ENCODE measurements at regions not wholly inside any gene's neighbourhood (a gene's known extent, or its start where the extent isn't known, plus 50 kb on each side); places are given as distances from the start of the nearest gene placed in this dataset.
"Not testable (repeated sequence)": the region's sequence is repeated elsewhere in the genome, so short reads cannot be mapped to it uniquely, and the experiment has no call there.

DNA sequence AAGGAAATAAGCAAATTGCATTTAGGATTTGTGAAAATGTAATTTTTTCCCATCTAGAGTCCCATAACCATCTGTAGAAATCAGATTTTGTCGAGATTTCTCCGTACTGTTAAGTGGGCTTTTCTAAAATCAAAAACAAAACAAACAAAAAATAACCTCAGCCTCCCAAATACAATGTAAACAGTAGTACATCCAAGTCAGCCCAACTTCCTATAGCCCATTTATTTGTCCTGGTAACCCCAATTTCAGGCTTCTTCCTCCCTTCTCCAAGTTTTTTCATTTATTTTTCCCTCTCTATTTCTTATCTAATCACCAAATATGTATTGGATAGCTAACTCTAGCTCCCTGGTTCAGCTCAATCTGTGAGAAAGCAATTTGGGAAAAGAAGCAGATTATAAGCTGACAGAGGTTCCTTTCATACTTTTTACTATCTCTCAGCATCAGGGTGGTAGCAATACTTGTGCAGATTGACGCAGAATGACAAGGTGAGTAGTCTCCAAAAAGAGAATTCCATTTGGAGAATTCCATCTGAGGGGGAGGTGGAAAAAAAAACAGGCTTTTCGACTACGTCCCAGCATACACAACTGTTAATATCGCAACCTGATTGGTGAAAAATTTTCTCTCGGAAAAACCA is 132.6 kb upstream of the BTN3A2 start:
- in situ Hi-C loops (cut with HindIII; ENCODE audit: low sequenced_read_pairs): no loop called here

DNA sequence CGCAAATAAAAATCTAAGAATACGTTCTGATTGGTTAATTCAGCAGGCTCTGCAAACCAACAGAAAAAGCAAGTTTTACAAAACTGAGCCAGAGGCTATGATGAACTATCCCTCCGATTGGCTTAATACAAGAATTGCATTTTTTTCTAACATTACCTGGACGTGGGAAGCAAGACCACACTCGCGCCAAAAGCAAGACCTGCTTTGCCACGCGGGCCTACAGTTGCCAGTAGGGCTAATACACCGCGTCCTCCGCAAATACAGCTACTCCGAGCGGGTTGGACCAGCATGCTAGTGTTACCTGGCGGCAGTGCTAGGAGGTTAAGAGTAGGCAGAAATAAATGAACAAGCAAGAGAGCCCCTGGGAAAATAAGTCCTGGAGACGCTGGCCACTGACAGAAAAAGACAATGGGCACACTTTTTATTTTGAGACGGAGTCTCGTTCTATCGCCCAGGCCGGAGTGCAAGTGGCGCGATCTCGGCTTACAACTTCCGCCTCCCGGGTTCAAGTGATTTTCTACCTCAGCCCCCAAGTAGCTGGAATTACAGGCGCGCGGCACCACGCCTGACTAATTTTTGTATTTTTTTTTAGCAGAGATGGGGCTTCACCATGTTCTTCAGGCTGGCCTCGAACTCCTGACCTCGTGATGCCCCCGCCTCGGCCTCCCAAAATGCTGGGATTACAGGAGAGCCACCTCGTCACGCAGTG is 131.9 kb upstream of the BTN3A2 start:
- in situ Hi-C loops (cut with HindIII; ENCODE audit: low sequenced_read_pairs): no loop called here

DNA sequence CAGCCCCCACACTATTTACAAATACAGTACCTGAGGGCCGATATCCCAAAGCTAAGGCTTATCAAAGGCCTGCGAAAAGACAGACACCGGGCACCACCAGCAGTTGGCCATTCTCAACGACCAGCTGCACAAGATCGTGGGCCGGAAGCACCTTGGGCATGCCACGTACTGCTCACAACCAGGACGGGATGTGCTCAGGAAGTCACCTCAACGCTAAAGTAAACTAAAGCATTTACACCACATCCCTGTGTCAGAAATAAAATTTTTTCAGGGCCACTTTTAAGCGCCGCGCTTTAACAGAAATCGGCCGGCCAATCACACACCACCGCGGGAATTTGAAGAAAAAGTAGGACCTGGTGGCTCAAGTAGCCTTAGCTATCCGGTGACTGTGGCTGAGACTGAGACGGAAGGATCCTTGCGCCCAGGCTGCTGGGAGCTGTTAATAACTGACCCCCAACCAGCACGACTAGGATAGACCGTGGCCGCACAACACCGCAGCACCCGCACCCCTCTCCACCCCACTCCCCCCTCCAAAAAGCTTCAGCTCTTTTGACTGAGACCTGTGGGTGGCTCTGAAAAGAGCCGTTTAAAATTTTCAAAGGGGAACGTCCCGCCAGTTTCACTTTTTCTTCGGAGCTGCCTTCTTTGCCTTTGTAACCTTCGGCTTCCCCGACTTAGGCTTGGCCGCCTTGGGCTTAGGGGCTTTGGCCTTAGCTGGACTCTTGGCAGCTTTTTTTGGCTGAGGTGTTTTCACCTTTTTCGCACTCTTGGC is 131.2 kb upstream of the BTN3A2 start:
- in situ Hi-C loops (cut with HindIII; ENCODE audit: low sequenced_read_pairs): no loop called here

DNA sequence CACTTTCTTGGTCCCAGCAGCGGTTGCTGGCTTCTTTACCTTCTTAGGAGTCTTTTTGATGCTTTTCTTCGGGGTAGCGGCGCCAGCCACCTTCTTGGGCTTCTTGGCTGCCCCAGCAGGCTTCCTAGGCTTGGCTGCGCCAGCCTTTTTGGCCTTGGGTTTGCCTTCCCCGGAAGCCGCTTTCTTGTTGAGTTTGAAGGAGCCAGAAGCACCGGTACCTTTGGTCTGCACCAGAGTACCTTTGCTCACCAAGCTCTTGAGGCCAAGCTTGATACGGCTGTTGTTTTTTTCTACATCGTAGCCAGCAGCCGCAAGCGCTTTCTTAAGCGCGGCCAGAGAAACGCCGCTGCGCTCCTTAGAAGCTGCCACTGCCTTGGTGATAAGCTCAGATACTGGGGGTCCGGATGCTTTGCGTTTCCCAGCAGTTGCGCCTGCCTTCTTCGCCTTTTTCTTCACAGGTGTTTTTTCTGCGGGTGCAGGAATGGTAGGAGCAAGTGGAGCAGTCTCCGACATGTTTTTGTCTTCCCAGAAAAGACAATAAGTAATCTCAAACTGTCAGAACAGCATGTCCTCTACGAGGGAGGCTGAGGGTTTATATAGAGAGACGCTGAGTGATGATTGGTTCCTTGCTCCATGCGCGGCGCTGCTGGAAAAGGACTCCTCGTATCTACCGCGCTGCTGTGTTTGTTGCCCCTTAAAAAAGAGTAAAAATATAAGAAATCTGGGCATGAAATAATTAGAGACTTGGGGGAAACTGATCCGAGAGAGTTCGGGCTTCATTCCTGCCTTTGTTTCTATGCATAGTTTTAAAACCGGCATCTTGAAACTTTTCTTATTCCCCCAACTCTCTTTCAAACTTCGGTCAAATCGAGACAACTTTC is 130.3 kb upstream of the BTN3A2 start:
- in situ Hi-C loops (cut with HindIII; ENCODE audit: low sequenced_read_pairs): no loop called here

DNA sequence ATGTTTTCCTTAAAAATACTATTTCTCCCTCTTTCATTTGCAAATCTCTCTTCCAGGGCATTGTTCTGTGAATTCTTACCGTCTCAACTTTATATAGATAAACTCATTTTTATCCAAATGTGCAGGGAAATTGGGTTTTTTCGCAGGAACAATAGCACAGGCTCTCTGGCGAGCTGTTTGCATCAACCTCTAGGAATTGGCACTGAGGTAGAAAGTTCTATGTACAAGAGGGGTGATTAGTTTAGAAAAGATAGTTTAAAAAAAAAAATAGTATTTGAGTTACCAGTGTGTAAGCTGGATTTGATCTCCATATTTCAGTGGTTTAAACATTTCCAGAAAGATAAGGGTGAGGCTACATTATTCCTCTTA is 129.7 kb upstream of the BTN3A2 start:
- in situ Hi-C loops (cut with HindIII; ENCODE audit: low sequenced_read_pairs): no loop called here

DNA sequence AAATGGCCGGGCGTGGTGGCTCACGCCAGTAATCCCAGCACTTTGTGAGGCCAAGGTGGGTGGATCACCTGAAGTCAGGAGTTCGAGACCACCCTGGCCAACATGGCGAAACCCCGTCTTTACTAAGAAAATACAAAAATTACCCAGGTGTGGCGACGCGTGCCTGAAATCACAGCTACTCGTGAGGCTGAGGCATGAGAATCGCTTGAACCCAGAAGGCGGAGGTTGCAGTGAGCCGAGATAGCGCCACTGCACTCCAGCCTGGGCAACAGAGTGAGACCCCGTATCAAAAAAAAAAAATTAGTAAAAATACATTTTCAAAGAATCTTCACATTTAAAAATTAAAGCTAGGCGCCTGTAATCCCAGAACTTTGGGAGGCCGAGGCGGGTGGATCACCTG is 125.6 kb upstream of the BTN3A2 start:
- in situ Hi-C loops (cut with HindIII; ENCODE audit: low sequenced_read_pairs): not testable (repeated sequence)

DNA sequence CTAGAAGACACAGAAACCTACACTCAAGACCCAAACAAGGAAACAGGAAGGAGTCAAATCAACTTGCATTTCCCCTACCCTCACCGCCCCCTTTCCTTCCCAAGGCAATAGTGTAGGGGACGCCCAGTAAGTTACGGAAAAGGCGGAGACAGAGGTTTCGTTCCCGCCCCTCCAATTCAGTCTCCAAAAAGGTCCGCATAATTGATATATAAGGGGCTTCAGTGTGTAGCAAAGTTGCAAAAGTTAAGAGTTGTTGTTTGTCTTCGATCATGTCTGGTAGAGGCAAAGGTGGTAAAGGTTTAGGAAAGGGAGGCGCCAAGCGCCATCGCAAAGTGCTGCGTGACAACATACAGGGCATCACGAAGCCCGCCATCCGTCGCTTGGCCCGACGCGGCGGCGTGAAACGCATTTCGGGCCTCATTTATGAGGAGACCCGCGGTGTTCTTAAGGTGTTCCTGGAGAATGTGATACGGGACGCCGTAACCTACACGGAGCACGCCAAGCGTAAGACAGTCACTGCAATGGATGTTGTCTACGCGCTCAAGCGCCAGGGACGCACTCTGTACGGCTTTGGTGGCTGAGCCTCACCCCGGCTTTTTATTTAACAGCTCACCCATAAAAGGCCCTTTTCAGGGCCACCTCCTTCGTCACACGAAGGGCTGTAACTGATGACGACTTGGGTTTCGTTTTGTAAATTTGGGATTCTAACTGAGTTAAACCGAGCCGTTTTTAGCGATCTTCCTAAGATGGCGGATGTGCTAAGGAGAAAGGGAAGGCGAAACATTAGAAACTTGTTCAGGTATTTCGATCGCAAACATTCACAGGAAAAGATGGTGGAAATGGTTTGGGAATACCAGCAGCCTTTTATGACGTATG is 124.6 kb upstream of the BTN3A2 start:
- in situ Hi-C loops (cut with HindIII; ENCODE audit: low sequenced_read_pairs): no loop called here

DNA sequence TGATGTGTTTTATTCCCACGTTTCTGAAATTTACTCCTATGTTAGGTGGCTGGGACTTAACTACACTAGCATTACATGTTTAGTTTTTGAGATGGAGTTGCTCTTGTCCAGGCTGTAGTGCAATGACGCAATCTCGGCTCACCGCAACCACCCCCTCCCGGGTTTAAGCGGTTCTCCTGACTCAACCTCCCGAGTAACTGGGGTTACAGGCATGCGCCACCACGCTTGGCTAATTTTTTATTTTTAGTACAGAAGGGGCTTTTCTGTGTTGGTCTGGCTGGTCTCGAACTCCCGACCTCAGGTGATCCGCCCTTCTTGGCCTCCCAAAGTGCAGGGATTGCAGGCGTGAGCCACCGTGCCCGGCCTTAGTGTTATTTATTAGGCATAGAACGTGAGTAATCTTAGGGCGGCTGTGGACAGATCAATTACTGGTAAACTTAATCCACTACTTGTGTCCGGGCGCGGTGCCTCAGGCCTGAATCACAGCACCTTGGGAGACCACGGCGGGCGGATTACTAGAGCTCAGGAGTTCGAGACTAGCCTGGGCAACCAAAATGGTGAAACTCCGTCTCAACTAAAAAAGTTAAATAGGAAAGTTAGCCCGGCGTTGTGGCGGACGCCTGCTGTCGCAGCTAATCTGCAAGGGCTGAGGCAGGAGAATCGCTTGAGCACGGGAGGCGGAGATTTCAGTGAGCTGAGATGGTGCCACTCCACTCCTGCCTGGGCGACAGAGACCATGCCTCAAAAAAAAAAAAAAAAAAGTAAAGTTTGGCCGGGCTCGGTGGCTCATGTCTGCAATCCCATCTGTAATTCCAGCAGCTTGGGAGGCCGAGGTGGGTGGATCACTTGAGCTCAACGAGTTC is 123.7 kb upstream of the BTN3A2 start:
- in situ Hi-C loops (cut with HindIII; ENCODE audit: low sequenced_read_pairs): no loop called here

DNA sequence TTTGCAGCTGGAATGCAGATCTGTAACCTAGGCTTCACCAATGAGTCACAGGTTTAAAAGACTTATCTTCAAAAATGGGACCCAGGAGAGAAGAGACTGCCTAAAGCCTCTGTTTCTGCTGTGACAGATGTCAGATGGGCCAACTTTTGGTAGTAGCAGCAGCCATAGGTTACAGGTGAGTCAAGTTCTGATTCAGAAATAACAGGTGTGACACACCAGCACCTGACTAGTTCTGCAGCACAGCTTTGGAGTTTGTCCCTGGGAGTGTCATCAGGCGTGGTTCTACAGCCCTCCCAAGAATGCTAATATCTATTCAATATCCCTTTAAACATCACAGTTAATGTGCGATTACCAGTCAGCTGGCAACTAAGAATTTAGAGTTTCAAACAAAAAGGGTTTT is 121.9 kb upstream of the BTN3A2 start:
- in situ Hi-C loops (cut with HindIII; ENCODE audit: low sequenced_read_pairs): no loop called here

DNA sequence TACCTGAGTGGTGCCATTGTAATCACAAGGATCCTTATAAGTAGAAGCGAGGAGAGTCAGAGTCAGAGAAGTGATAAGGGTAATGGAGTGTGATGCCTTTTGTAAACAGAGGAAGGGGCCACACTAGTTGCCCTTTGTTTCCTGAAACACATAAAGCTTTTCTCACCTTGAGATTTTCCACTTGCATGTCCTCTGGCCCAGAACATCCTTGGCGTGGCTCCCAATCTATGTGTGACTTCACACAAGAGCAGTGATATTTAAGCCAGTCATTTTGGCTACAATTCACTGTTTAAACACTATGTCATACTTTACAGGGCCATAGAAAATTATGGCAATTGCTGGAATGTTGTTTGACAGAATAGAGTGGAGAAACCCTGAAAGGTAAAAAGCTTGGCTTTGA is 121.2 kb upstream of the BTN3A2 start:
- in situ Hi-C loops (cut with HindIII; ENCODE audit: low sequenced_read_pairs): no loop called here

DNA sequence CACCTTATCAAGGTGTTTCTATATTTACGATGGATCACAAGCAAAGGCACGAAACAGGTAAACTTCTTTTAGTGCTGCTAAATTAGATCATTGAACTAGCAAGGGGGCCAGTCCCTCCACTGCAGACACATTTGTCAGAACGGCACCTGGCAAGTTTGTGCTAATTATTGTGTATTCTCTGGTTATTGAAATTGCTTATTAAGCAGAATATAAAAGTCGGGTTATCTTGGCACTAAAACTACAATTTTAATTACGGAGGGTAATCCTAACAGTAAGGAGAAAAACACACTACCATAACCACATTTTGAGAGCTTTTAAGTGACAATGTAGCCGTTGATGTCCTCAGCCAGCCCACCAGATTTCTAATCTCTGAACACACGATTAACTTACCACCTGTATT is 118.9 kb upstream of the BTN3A2 start:
- in situ Hi-C loops (cut with HindIII; ENCODE audit: low sequenced_read_pairs): no loop called here

DNA sequence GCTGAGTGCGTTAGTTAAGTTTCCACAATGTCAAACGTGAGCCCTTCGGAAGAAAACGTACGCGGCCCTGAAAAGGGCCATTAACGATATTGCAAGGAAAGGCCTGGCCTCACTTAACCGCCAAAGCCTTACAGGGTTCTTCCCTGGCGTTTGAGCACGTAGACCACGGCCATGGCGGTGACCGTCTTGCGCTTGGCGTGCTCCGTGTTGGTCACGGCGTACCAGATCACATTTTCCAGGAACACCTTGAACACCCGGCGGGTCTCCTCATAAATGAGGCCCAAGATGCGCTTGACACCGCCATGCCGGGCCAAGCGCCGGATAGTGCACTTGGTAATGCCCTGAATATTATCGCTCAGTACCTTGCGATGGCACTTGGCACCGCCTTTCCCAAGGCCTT is 118.4 kb upstream of the BTN3A2 start:
- in situ Hi-C loops (cut with HindIII; ENCODE audit: low sequenced_read_pairs): no loop called here

DNA sequence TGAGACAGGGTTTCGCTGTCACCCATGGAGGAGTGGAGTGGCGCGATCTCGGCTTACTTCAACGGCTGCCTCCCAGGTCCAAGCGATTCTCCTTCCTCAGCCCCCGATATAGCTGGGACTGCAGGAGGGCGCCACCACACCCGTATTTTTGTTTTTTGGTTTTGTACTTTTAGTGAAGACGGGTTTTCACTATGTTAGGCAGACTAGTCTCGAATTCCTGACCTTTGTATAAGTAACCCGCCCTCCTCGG is 115.4 kb upstream of the BTN3A2 start:
- in situ Hi-C loops (cut with HindIII; ENCODE audit: low sequenced_read_pairs): no loop called here

DNA sequence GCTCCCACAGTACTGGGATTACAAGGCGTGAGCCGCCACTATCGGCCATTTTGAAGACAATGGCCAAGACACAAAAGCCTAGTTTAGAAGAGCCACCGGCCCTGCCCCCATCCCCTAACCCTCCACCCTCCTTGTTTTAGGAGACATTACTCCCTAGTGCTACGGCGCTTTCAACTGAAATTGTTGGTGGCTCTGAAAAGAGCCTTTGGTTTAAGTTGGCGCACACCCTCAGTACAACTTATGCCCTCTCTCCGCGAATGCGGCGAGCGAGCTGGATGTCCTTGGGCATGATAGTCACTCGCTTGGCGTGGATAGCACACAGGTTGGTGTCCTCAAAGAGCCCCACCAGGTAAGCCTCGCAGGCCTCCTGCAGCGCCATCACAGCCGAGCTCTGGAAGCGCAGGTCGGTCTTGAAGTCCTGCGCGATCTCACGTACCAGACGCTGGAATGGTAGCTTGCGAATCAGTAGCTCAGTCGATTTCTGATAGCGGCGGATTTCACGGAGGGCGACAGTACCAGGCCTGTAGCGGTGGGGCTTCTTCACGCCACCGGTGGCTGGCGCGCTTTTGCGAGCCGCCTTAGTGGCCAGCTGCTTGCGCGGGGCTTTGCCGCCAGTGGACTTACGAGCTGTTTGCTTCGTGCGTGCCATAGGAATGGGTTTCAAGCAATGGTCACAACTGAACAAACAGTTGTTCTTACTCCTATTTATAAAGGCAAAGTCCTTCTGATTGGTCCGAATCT is 114.9 kb upstream of the BTN3A2 start:
- in situ Hi-C loops (cut with HindIII; ENCODE audit: low sequenced_read_pairs): no loop called here

DNA sequence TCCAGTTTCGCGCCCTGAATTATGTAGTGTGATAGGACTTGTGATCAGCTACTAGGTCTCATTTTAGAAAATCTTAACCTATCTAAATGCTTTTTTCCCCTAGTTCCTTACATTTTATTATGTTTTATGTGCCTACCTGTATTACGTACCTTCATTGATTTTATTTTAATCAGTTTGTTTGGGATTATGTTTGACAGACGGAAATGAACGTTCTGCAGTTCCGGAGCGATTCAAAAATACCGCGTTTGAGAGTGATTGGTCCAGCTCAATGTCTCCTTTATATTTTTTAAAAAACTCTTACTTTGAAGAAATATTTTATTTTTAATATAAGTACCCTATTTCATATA is 114.3 kb upstream of the BTN3A2 start:
- in situ Hi-C loops (cut with HindIII; ENCODE audit: low sequenced_read_pairs): no loop called here

DNA sequence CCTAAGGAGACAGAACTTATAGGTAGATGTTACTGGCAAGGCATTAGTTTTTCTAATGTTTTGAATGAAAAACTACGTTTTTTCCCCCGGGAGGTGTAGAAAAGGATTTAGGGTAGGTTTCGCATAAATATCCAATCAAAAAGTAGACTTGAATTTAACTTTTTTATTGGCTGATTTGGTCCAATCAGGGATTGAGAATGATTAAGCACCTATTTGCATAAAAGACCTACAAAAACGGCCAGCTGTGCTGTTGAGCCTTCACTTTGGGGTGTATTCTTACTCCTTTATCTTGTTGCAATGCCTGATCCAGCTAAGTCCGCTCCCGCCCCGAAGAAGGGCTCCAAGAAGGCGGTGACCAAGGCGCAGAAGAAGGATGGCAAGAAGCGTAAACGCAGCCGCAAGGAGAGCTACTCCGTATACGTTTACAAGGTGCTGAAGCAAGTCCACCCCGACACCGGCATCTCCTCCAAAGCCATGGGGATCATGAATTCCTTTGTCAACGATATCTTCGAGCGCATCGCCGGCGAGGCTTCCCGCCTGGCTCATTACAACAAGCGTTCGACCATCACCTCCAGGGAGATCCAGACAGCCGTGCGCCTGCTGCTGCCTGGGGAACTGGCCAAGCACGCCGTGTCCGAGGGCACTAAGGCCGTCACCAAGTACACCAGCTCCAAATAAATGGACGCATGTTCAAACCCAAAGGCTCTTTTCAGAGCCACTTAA is 113.5 kb upstream of the BTN3A2 start:
- in situ Hi-C loops (cut with HindIII; ENCODE audit: low sequenced_read_pairs): no loop called here

DNA sequence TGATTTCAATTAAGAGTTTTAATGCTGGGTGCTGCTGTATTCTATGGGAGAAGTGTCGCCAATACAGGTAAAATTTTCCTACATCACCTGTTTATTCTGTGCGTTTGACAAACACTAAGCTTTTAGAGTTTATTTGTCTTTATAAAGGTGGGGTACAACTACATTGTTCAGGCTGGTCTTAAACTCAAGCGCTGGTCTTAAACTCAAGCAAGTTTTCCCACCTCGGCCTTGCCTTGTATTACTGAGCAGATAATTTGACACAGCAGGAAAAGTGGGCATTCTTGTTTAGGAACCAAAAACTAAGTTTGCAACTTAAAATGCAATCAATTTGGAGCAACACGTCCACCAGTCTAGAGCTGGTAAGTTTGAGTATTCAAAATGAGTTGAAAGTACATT is 112.9 kb upstream of the BTN3A2 start:
- in situ Hi-C loops (cut with HindIII; ENCODE audit: low sequenced_read_pairs): no loop called here

DNA sequence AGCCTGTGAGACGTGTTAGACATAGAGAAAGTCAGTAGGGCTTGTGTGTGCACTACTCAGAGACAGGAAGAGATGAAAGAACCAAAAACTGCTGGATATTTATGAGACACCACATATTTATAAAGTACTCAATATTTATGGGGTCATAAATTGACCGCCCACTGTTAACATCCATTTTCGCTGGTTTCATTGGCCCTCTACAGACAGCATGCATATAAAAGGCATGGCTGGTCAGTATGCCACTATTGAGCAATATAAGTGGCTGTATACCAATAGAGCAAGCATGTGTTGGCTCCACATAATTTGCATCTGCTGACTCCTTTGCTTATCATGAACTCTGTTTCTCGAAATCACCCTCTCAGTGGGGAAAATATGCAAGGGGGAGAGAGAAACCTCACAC is 110.3 kb upstream of the BTN3A2 start:
- in situ Hi-C loops (cut with HindIII; ENCODE audit: low sequenced_read_pairs): no loop called here

Measured in DLD1 (cell line).